NT2/D1 (cell line): ENCODE measurements at regions not wholly inside any gene's neighbourhood (a gene's known extent, or its start where the extent isn't known, plus 50 kb on each side); places are given as distances from the start of the nearest gene placed in this dataset.

Source experiments
- SUZ12 ChIP-seq: IDR thresholded peaks from 2 replicates; pipeline ENCODE4 v1.6.1; 2011; ENCODE audit not compliant: insufficient read length, insufficient read depth; ENCODE audit errors: extremely low read depth
- ZNF274 ChIP-seq: IDR thresholded peaks from 2 replicates; pipeline ENCODE4 v1.6.1; 2011; ENCODE audit warnings: mild to moderate bottlenecking, low read depth, low read length

DNA sequence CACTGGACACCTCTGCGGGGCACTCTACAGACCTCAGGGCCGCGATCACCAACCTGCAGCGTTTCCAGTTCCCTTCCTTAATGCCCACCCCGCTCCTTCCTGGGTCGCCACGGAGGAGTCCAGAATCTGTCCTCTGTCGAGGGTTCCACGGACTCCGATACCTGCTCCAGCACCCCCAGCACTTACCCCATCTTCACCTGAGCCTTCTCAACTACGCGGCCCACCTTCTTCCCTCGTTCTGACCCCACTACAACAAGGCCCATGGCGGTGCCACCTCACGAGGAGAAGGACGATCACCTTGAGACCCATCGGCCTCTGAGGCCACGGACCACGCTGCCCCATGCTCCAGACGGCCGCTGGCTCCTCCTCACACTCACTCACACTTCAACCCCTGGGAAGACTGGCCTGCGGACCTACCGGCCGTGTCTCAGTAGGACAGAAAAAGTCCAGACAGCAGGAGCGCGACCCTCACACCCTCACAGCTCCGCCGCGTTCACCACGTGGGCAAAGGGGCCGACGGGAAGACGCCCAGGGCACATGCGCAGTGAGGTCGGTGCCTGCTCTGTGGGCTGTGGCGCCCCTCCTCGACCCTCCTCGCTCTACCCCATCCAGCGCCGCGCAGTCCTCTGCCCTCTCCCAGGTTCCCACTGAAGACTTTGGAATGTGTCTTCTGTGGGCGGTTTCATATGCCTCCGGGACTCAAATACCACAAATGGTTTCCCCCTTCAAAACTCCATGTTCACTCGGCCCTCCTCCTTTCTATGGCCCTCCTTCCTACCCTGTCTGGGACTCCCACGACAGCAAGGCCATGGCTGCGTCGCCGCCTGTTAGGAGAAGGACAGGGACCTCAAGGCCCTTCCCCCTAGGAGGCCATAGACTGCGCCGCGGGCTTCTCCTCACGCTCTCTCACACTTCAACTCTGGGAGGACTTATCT is 193.9 kb upstream of the PHF14 start:
- TF ChIP-seq ZNF274: no peak
- no peak for TF ChIP-seq SUZ12
